Right cardiac atrium (tissue), 5 donors: ENCODE measurements at regions not wholly inside any gene's neighbourhood (a gene's known extent, or its start where the extent isn't known, plus 50 kb on each side); places are given as distances from the start of the nearest gene placed in this dataset.

Experiments
- ATAC-seq, 2 donors: fragments of 200-7000 bp; cut with Tn5 transposase; one replicate each; pipeline versions ENCODE4 v1.8.0 to v1.9.1; 2020; ENCODE audit warnings: moderate library complexity in 2 of 2, mild to moderate bottlenecking in 1 of 2
- DNase-seq, 3 donors: peaks; one replicate each; pipeline ENCODE4 v3.0.0-alpha.2; 2020
- H3K27ac ChIP-seq: one replicate; pipeline ENCODE4 v1.5.1; 2013; ENCODE audit warnings: mild to moderate bottlenecking, low read length, control low read depth, moderate library complexity
- H3K27me3 ChIP-seq: one replicate; pipeline ENCODE4 v1.6.1; 2013; ENCODE audit not compliant: control insufficient read depth, insufficient read depth
- H3K4me1 ChIP-seq: one replicate; pipeline ENCODE4 v1.6.1; 2013; ENCODE audit warnings: low read length; ENCODE audit not compliant: control insufficient read depth, insufficient read depth
- H3K4me3 ChIP-seq: one replicate; pipeline ENCODE4 v1.5.1; 2013; ENCODE audit warnings: low read length, control low read depth
- H3K9me3 ChIP-seq: one replicate; pipeline ENCODE4 v1.6.1; 2013; ENCODE audit warnings: low read length; ENCODE audit not compliant: control insufficient read depth
- WGBS: extraction: QIAGEN DNeasy Blood & Tissue Kit; methylation state at CpG from one replicate; pipeline ENCODE4 v1.1.7; 2013; 5-methylcytosine and 5-hydroxymethylcytosine counted together
- intact Hi-C, 4 donors: fragments of 100-400 bp; cut with DNase I; formaldehyde crosslinking; loops; one replicate each; pipeline versions ENCODE4 v1.11.0 to v1.14.0; 2022 to 2023
- donor health status: healthy with polysubstance abuse.
- donor health status: DM: no; HTN: yes; CAD: no.
- donor health status: DM: no; HTN: no; CAD: no.
- donor health status: DM: no; HTN: yes; CAD: no; lungs with severe emphysema.
- donor health status: DM: yes; HTN: yes; CAD: no.

GRCh38 chr13:29964181-29964845 lies 113.9 kb upstream of the UBL3 start:
- no peak for ATAC-seq
- 85% methylated on average over 10 of the region's 10 CpGs for WGBS

GRCh38 chr13:29963089-29963488 lies 112.7 kb upstream of the UBL3 start:
- no peaks in the 10 kb centered on the region for H3K27me3 ChIP-seq
- H3K4me3 ChIP-seq = no peak overlapping the region
- H3K9me3 ChIP-seq = no peaks in the 10 kb centered on the region
- WGBS = 53% methylated on average over 3 of the region's 3 CpGs
- H3K27ac ChIP-seq = no peak overlapping the region
- DNase-seq = no peak
- intact Hi-C loops = no loop called here
- ATAC-seq = no peak
- no peaks in the 10 kb centered on the region for H3K4me1 ChIP-seq

More at GRCh38 chr13:29964181-29964845, 113.9 kb upstream of the UBL3 start:
- Histone ChIP-seq H3K27me3 (no peaks in the 10 kb centered on the region), H3K4me1 (no peaks in the 10 kb centered on the region), H3K4me3 (no peak overlapping the region), H3K27ac (no peak overlapping the region), H3K9me3 (no peaks in the 10 kb centered on the region)
- no peak for DNase-seq
- intact Hi-C loops = no loop called here

GRCh38 chr13:29961036-29961670 lies 110.7 kb upstream of the UBL3 start:
- 80% methylated on average over 14 of the region's 14 CpGs for WGBS
- H3K27me3 ChIP-seq = no peaks in the 10 kb centered on the region
- no peak for DNase-seq
- H3K4me1 ChIP-seq = no peaks in the 10 kb centered on the region
- H3K4me3 ChIP-seq = no peak overlapping the region
- intact Hi-C loops = no loop called here
- H3K27ac ChIP-seq = no peak overlapping the region
- no peak for ATAC-seq
- no peaks in the 10 kb centered on the region for H3K9me3 ChIP-seq

GRCh38 chr13:29959603-29960002 lies 109.2 kb upstream of the UBL3 start:
- WGBS = 92% methylated on average over 8 of the region's 8 CpGs
- intact Hi-C loops = no loop called here

GRCh38 chr13:29959086-29959485 lies 108.7 kb upstream of the UBL3 start:
- Histone ChIP-seq H3K4me3 (no peak overlapping the region), H3K9me3 (no peaks in the 10 kb centered on the region), H3K27me3 (no peaks in the 10 kb centered on the region), H3K4me1 (no peaks in the 10 kb centered on the region), H3K27ac (no peak overlapping the region)
- DNase-seq (no peak), ATAC-seq (no peak)
- 72% methylated on average over 1 of the region's 1 CpG for WGBS
- intact Hi-C loops = no loop called here

More at GRCh38 chr13:29959603-29960002, 109.2 kb upstream of the UBL3 start:
- Histone ChIP-seq H3K27me3 (no peaks in the 10 kb centered on the region), H3K4me1 (no peaks in the 10 kb centered on the region), H3K4me3 (no peak overlapping the region), H3K9me3 (no peaks in the 10 kb centered on the region), H3K27ac (no peak overlapping the region)
- ATAC-seq = no peak
- DNase-seq = no peak

- no peaks in the 10 kb centered on the region for H3K27me3 ChIP-seq
Observed at GRCh38 chr13:29958476-29958875, 108.1 kb upstream of the UBL3 start.

GRCh38 chr13:29957320-29957719 lies 106.9 kb upstream of the UBL3 start:
- WGBS = 54% methylated on average over 8 of the region's 8 CpGs
- intact Hi-C loops = no loop called here
- H3K9me3 ChIP-seq = no peaks in the 10 kb centered on the region
- ATAC-seq (no peak), DNase-seq (no peak)
- H3K27me3 ChIP-seq = no peaks in the 10 kb centered on the region
- no peaks in the 10 kb centered on the region for H3K4me1 ChIP-seq
- H3K4me3 ChIP-seq = no peak overlapping the region
- no peak overlapping the region for H3K27ac ChIP-seq

More at GRCh38 chr13:29958476-29958875, 108.1 kb upstream of the UBL3 start:
- intact Hi-C loops = no loop called here
- Histone ChIP-seq H3K9me3 (no peaks in the 10 kb centered on the region), H3K27ac (no peak overlapping the region), H3K4me3 (no peak overlapping the region), H3K4me1 (no peaks in the 10 kb centered on the region)
- 95% methylated on average over 3 of the region's 3 CpGs for WGBS
- DNase-seq = no peak
- no peak for ATAC-seq

- no peaks in the 10 kb centered on the region for H3K4me1 ChIP-seq
- H3K27me3 ChIP-seq = no peaks in the 10 kb centered on the region
- intact Hi-C loops = no loop called here
- no peak overlapping the region for H3K4me3 ChIP-seq
- no peak overlapping the region for H3K27ac ChIP-seq
- H3K9me3 ChIP-seq = no peaks in the 10 kb centered on the region
- DNase-seq (no peak), ATAC-seq (no peak)
- WGBS = 32% methylated on average over 4 of the region's 4 CpGs
Observed at GRCh38 chr13:29956853-29957252, 106.4 kb upstream of the UBL3 start.

- intact Hi-C loops = no loop called here
- no peak overlapping the region for H3K4me3 ChIP-seq
- H3K9me3 ChIP-seq = no peaks in the 10 kb centered on the region
- ATAC-seq (no peak), DNase-seq (no peak)
- 66% methylated on average over 2 of the region's 2 CpGs for WGBS
- no peaks in the 10 kb centered on the region for H3K27me3 ChIP-seq
- H3K4me1 ChIP-seq = no peaks in the 10 kb centered on the region
- no peak overlapping the region for H3K27ac ChIP-seq
Observed at GRCh38 chr13:29955137-29955650, 104.8 kb upstream of the UBL3 start.

GRCh38 chr13:29954082-29955028 lies 103.9 kb upstream of the UBL3 start:
- Histone ChIP-seq H3K4me1 (no peaks in the 10 kb centered on the region), H3K27me3 (no peaks in the 10 kb centered on the region), H3K4me3 (no peak overlapping the region), H3K27ac (no peak overlapping the region), H3K9me3 (no peaks in the 10 kb centered on the region)
- DNase-seq (no peak), ATAC-seq (no peak)
- WGBS = 71% methylated on average over 23 of the region's 23 CpGs
- intact Hi-C loops = no loop called here

GRCh38 chr13:29953542-29953941 lies 103.1 kb upstream of the UBL3 start:
- H3K4me1 ChIP-seq = no peaks in the 10 kb centered on the region
- DNase-seq = no peak
- no peaks in the 10 kb centered on the region for H3K27me3 ChIP-seq
- no peaks in the 10 kb centered on the region for H3K9me3 ChIP-seq
- WGBS = 76% methylated on average over 8 of the region's 8 CpGs
- ATAC-seq = no peak
- intact Hi-C loops = no loop called here
- no peak overlapping the region for H3K27ac ChIP-seq
- no peak overlapping the region for H3K4me3 ChIP-seq
